ENCODE measurements at regions not wholly inside any gene's neighbourhood (a gene's known extent, or its start where the extent isn't known, plus 50 kb on each side); places are given as distances from the start of the nearest gene placed in this dataset.

DNA sequence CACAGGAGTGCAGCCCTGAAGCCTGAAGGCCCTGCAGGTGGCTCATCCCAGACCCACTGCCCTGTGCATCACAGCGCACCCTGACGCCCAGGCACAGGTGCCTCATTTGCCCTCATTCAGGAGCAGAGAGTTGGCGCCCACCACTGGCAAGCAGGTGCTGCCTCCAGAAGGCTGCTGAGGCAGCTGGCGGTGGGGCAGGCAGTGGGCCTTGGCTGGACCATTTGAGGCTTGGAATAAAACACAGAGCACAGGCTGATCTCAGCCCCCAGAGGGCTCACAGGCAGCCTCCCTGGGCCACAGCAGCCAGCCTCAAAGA, 1151.9 kb downstream of the BRD1 start:
- no peak for DNase-seq (ENCODE audit: low spot score)

DNA sequence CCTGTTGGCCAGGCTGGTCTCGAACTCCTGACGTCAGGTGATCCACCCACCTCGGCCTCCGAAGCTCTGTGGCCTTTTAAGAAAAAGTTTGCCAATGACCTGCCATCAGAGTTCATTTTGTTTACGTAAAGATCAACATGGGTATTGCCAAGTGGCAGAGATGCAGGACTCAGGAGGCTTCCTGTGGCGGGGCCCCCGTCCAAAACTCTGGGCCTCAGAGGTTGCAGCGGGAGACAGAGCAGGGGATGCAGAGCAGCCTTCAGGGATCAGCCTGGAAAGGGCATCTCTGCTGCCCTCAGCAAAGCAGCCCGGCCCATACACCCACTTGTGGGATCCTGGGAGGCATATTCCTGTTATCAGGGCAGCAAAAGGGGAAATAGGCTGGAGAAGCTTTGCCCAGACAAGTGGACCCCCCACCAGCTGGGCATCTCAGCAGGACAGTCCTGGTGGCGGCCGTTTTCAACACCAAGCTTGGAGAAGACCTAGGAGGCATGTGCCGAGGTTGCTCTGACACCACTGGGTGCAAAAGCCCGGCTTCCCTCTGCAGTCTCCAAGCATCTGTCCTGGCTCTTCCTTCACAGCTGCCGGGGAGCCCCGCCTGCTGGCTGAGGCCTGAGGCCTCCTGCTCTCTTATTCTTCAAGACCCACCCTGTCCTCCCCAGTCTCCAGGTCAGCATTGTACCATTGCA, 1152.4 kb downstream of the BRD1 start:
- DNase-seq (ENCODE audit: low spot score) = no peak

DNA sequence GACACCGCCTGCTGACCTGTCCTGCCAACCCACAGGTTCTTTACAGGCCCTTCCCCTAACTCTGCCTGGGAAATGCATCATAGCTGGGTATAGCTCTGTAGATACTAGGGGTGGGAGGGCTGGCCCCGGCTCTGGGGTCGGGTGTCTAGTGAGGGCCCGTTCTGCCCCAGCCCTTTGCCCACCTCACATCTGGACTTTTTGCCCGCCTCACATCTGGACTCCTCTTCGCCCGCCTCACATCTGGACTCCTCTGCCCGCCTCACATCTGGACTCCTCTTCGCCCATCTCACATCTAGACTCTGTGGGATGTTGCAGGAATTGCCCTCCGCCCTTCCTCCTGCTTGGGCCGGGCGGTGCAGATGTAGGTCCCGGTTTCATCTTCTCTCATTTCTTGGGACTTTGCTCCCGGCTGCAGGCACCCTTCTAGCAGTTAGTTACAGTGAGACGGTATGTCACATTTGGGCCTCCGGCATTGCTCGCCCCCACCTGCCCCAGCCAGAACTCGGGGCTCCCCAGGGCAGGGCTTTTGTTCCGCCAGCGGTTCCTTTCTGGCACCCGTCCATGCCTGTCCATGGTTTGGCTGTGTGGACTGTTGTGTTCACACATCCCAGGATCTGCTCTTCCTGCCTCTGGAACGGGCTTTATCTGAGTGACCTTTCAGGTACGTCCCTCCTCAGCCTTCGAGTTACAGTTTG, 1153.7 kb downstream of the BRD1 start:
- DNase-seq (ENCODE audit: low spot score) = no peak

DNA sequence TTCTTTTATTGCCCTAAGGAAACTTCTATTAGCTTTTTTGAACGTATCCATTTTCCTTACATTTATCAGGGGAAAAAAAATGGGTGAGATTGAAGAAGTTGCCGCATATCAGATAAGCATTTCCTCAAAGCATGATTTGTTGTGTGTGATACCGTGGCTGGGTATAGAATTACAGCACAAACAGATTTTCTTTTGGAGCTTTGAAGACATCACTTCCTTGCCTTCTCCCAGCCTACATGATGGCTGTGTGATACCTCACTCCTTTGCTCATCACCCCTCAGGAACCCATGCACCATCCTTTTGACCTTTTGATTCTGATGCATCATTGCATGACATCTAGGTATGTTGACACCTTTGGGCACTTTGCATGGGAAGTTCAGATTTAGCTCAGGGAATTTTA, 1155.3 kb downstream of the BRD1 start:
- no peak for DNase-seq (ENCODE audit: low spot score)

DNA sequence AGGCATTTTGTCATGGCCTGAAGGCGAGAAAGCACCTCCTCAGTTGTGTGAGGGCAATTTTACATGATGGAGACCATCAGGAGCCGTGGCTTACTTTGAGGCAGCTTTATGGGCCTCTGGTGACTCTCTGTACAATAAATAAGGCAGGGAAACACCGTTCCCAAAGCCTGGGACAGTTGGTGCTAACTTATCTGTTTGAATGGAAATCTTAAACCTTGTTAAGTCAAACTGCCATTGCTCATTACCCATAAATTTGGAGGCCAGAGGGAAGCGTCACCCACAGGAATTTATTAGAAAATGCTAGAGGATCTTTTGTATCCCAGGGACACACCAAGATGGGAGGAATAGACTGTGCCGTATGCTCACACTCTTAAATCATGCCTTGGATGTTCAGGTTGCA, 1156.9 kb downstream of the BRD1 start:
- no peak for DNase-seq (ENCODE audit: low spot score)

DNA sequence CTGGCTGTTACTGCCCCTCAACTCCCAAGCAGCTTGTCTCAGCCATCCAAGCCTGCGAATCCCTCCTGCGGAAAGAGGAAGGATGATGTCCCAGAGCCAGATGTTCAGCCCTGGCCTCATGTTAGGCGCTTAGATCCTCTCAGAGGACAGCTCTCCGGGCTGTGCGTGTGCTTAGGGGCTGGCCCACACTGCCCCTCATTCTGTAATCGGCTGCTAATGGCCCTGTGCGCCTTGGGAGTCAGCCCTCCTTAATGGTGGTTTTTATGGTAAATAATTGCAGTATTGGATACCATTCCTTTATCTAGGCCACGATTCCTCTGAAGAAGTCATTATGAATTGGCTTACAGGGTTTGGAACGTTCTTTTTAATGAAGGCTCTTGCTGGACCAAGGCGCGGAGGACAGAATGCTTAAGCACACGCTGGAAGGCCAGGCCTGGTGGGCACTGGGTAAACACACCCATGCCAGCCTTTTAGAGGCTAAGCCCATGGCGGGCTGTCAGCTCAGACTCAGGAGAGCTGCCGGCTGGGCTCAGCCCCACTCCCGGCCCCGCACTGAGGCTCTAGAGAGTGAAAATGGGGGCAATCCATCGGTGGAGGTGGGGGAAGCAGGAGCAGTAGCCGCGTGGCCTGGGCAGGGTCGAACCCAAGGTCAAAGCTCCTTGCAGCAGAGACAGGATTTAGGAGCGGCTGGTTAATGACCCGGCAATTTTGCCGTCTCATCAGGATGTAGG, 1157.5 kb downstream of the BRD1 start:
- no peak for DNase-seq (ENCODE audit: low spot score)

DNA sequence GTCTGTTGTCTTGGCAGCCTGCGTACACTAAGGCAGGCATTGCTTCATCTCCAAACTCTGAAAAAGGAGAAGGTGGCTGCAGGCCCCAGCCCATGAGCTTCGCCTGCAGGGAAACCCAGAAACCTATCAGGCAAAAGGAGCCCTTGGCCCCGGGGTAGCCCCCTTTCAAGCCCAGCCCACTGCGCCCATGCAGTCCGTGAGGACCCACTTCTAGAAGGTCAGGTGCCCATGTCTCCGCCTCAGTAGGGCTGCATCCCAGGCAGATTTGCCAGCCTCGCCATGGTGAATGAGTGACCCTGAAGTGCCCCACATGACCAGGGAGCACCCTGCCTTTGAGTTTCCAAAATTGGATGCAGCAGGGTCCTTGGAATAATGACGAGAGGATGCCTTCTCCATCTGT, 1158.4 kb downstream of the BRD1 start:
- no peak for DNase-seq (ENCODE audit: low spot score)

DNA sequence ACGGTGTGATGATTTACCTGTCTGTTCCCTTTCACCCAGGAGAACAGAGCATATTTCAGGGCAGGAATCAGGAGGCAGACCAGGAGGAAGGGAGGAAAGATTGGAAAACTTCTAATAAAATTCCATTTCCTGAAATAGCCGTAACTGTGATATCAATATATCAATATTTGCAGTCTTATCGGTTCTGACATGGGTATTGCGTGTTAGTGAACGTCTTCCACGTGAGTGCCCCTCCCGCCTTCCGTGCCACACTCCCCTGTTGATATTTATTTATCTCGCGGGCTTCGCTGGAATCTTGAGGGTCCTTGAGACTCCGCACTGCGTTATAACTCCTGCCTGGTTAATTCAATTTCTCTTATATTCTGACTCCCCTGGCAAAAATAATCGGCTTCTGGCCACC, 1160.4 kb downstream of the BRD1 start:
- no peak for DNase-seq (ENCODE audit: low spot score)

DNA sequence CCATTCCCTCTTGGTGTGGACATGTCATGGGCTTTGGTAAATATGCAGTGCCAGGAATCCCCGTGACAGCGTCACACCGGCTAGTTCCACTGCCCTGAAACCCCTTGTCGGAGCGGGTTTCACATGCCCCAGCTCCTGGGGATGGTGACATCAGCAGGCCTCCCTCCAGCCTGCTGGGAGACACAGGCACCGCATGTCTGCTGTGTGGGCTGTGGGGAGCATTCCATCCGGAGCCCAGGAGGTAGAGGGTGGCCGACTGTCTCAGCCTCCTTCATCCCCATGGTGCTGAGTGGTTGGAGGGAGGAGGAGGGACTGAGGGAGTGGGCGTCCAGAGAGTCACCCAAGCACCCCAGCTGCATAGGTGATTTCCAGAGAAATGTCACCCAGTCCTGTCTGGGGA, 1161.1 kb downstream of the BRD1 start:
- no peak for DNase-seq (ENCODE audit: low spot score)

DNA sequence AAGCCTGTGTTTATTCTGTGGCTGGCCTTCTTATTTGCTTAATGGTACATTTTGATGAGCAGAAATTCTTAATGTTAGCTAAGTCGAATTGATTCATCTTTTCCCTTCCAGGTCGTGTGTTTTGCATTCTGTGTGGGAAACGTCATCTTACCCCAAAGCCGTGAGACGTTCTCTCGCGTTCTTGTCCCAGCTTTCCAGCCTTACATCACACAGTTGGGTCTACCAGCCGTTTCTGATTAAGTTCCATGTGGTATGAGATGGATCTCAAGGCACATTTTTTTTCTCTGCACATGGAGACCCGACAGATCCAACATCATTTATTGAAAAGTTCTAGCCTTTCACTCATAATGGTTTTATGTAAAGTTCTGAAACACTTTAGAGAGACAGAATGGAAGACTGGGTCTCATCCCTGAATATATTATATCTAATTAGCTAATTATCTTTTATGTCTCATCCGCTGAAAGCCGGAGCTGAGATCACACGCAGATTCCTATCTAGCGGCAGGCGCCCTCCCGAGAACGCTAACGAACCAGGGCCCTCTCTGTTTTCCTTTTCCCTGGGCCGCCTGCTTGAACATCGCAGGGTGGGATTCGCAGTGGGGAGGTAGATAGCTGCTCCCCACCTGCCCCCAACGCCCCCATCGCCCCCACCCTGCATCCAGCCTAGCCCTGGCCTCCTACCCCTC, 1162.2 kb downstream of the BRD1 start:
- DNase-seq (ENCODE audit: low spot score) = peak; percentile 93

DNA sequence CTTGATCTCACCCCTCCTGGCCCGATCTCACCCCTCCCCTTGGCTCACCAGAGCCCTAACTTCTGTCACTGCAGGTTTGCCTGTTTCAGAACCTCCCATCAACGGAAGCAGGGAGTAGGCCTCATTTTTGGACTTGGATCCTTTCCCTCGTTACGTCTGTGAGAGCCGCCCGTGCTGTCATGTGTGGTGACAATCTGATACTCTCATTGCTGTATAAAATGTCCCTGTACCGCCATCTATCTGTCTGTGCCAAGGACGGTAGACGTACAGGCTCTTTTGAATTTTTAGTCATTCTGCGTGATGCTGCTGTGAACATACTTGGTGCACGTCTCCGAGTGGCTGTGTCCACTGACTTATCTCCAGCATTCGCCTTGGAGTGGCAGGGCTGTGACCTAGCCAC, 1163.1 kb downstream of the BRD1 start:
- DNase-seq (ENCODE audit: low spot score) = no peak

DNA sequence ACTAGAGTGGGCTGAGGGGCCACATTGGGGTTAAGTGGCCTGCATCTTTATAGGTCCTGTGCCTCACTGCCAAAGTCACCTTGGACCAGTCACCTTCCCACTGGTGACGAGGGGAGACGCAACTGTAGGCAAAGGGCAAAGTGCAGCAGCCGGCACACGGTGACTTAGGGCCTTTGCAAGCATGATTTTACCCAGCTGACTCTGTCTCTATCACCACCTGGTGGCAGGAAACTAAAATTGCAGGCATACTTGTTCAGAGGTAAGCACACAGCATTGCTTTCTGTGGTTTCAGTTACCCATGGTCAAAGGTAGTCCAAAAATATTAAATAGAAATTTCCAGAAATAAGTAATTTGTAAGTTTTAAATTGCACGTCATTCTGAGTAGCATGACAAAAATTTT, 1164.4 kb downstream of the BRD1 start:
- DNase-seq (ENCODE audit: low spot score) = no peak

DNA sequence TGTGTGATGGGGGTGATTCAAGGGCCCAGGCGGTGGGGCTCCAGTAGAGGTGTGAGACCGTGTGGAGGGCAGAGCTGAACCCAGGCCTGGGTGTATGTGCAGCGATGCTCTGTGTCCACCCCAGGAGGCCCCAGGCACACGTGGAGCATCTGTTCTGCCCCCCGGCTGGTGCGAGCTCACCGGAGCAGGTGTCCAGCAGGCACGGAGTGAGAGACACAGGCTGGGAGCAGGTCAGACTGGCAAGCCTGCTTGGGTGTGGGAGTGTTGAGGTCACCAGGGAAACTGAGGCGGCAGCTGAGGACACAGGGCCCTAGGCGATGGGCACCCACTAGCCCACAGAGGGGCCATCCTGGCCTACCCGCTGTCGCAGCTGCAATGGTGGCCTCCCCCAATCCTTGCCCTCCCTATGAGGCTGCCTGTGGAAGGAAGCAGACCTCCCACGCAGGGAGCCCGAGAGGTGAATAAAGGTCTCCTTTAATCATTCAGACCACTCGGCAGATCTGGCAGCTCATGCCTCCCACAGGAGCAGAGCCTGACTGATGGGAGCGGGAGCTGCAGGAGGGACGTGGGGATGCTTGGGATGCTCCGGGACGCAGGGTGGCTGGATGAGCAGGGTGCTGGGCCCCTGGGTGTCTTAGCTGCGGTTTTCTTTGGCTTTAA, 1165.1 kb downstream of the BRD1 start:
- no peak for DNase-seq (ENCODE audit: low spot score)

DNA sequence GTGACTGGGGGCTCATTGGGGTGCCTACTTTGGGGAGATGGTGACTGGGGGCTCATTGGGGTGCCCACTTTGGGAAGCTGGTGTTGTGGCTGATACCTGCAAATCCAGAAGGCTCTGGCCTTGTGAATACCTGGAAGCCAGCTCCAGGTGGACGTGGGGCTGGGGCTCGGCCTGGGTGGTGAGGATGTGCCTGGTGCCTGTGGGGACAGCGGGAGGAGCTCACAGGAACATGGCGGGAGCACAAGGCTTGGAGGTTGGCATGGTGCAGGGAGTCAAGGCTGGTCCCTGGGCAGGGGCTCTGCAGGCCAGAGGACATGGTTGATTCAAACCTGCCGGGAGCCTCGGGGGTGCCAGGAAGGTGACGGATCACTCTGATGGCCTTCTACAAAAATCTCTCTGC, 1165.7 kb downstream of the BRD1 start:
- no peak for DNase-seq (ENCODE audit: low spot score)

DNA sequence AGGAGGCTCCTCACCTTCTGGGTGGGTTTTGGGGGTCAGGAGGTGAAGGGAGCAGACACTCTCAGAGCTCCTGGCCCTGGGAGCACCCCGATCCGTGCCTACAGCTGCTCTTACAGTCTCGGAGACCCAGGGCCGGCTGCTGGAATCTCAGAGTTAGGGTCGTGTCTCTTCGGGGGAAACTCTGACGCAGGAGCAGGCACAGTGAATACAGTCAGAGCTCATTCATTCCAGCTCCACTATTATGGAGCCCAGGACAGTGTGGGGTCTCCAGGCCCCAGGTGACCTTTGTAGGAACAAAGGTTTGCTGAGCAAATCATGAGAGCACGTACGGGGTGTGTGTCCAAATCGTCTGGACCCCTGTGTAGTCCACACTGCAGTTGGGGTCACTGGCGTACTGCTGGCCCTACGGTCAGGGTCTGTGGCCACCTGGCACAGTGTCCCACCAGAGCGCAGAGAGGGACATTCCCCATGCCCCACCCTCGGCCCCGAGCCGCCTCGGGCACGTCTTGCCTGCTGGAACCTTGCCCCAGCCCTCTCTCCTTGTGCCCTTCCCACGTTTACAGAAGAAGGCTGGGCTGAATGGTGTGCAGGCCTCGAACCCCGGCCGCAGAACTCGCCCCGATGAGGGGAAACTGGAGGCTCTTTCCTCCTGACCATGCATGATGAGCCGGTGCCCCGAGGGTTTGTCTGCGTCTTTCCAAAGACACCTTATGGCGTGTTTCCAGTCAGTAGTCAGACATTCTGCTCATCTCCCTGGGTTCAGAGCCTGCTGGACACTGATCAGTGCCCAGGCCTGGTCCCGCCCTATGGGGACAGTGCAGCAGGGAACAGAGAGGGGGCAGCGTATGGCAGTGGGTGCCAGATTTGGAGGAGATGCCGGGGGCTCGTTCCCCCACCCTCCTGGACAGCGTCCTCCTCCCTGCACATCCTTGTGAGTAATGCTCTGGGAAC, 1166.6 kb downstream of the BRD1 start:
- DNase-seq (ENCODE audit: low spot score) = no peak

DNA sequence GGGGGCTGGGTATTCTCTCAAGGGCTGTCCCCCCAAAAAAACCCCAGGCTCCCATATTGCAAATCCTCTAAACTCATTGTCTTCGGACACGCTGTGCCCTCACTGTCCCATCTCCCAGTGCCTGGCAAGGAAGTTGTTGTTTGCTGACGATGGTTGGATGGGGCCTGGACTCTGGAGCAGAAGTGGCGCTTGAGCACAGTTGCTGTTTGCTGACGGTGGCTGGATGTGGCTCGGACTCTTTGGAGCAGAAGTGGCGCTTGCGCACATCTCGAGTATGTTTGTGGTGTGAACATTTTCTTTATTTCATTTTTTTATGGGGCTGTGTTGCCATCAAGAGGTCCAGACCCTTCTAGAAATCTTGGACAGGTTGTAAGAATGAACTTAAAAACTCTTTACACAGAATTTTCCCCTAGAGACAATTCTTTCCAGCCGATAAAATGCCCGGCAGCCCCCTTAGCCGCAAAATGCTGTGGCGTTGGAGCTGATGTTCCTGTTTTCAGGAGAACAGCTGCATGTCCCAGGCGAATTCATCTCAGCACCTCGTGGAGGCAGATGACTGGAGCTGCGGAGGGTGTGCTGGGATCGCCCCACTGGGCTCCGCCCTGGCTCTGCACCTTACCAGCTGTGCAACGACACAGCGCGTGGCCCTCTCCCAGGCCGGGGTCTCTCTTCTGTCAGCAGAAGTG, 1167.4 kb downstream of the BRD1 start:
- DNase-seq (ENCODE audit: low spot score) = no peak

DNA sequence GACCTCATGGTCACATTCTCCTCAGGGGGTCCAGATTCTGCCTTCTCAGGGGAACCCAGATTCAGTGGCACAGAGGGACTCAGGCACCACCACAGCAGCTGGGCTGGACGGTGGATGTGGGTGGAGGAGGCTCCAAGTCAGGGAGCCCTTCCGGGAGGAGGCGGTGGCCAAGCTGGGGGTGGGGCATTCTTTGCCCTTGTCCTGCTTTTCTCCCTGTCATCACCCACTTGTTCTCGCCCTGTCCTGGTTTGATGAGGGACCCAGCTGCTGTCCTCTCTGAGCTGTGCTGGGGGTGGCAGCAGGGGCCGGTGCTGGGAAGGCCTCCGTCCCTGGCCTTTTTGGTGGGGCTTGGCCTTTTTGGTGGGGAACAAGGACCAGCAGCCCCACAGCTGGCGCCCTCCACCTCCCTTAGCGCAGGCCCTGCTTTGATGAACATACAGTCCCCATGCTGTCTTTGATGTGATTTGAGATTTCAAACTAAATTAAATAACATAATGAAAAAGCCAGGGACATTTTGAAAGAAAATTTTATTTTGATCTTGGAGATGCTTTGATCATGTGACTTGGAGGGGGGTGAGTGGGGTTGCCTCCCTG, 1168.2 kb downstream of the BRD1 start:
- no peak for DNase-seq (ENCODE audit: low spot score)

DNA sequence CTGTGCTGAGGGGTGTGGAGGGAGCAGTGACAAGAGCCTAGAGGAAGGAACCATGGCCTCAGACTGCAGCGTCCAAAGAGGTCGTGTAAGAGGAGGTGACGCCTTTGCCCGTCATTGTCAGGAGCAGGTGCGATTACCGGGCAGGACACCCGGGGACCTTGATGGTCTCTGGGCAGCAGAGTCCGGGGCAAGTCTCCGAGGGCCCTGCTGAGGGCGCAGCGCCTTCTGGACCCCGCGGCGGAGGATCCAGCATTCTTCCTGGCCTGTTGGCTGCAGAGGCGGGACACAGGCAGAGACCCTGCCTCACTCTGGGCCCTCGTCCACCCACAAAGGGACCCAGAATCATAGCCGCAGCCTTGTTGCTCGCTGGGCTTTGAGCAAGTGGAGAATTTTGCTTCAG, 1168.8 kb downstream of the BRD1 start:
- no peak for DNase-seq (ENCODE audit: low spot score)

DNA sequence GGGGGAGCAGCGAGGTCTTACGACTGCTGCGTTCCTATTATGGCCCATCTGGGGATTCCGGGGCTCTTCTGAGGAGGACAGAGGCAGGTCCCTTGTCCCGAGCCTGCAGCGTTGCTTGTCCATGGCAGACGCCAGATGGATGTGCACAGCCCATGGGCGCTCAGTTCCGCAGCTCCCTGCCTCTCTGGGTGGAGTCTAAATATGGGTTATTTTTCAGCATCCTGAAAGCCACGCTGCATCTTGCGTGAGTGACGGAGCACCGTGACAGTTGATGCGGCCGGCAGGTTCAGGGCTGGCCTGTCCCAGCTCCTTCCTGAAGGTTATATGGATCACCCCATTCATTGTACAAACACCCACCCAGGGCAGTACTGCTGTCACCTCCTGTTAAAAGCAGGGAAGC, 1169.4 kb downstream of the BRD1 start:
- no peak for DNase-seq (ENCODE audit: low spot score)

DNA sequence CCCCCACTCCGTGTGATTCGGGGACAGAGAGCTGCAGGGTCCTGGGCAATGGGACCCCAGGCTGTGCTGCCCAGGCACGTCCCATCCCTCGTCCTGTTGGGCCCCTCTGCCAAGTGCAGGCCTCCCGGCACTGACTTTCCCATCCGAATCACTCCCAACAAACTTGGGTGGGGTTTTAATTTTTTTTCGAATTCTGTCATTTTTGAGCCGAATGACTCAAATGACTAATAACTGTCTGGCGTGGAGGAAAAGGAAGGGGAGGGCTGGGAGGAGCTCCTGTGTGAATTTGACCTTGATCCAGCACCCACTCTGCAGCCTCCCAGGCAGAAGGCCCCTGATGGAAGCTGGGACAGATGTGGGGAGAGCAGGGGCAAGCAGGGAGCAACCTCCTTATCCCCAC, 1173.2 kb downstream of the BRD1 start:
- peak; percentile 80 for DNase-seq (ENCODE audit: low spot score)

All from AG08395 (cell line).